ENCODE measurements at regions not wholly inside any gene's neighbourhood (a gene's known extent, or its start where the extent isn't known, plus 50 kb on each side); places are given as distances from the start of the nearest gene placed in this dataset.
"Not testable (repeated sequence)": the region's sequence is repeated elsewhere in the genome, so short reads cannot be mapped to it uniquely, and the experiment has no call there.

- Histone ChIP-seq H3K27me3 (ENCODE audit: control insufficient read depth, insufficient read depth, low read length) (no peaks in the 10 kb centered on the region), H3K36me3 (ENCODE audit: control insufficient read depth, insufficient read depth, low read length) (no peaks in the 10 kb centered on the region), H3K4me3 (ENCODE audit: low read depth, low read length) (no peak overlapping the region)
- DNase-seq (ENCODE audit: low read depth) = no peak
- TF ChIP-seq CTCF (IDR thresholded peaks at IDR 0.05; ENCODE audit: insufficient read depth, low read length, poor library complexity, severe bottlenecking) = no peak
Measured at GRCh38 chr14:106166650-106167204, 640.3 kb downstream of the TMEM121 start.

GRCh38 chr14:106170163-106170658 lies 643.8 kb downstream of the TMEM121 start:
- not testable (repeated sequence) for H3K36me3 ChIP-seq (ENCODE audit: control insufficient read depth, insufficient read depth, low read length); H3K27me3 ChIP-seq (ENCODE audit: control insufficient read depth, insufficient read depth, low read length); H3K4me3 ChIP-seq (ENCODE audit: low read depth, low read length); DNase-seq (ENCODE audit: low read depth)
- peak; percentile 33 for TF ChIP-seq CTCF (IDR thresholded peaks at IDR 0.05; ENCODE audit: insufficient read depth, low read length, poor library complexity, severe bottlenecking)

- Histone ChIP-seq H3K4me3 (ENCODE audit: low read depth, low read length) (no peak overlapping the region), H3K27me3 (ENCODE audit: control insufficient read depth, insufficient read depth, low read length) (no peaks in the 10 kb centered on the region), H3K36me3 (ENCODE audit: control insufficient read depth, insufficient read depth, low read length) (no peaks in the 10 kb centered on the region)
- TF ChIP-seq CTCF (IDR thresholded peaks at IDR 0.05; ENCODE audit: insufficient read depth, low read length, poor library complexity, severe bottlenecking) = no peak
- DNase-seq (ENCODE audit: low read depth) = no peak
Measured at GRCh38 chr14:106174206-106174605, 647.8 kb downstream of the TMEM121 start.

- DNase-seq (ENCODE audit: low read depth); H3K4me3 ChIP-seq (ENCODE audit: low read depth, low read length): not testable (repeated sequence)
Measured at GRCh38 chr14:106177266-106178246, 651.2 kb downstream of the TMEM121 start.

DNA sequence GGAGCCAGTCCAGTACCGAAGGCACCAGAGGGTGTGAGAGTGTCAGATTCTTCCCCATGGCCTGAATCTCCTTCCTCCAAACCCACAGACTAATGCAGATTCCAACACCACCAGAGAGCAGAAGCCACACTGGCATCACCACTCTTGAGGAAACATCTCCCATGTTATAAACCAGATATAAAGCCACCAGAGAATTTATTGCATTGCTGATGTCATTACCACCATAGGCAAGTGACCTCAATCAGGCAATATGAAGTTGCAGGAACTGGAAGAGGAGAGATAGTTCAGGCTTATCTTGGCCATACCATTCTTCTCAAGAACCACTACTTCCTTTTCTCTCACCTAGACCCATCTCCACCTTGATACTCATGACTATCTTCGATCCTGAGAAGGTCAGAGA lies 653.4 kb downstream of the TMEM121 start:
- no peaks in the 10 kb centered on the region for H3K36me3 ChIP-seq (ENCODE audit: control insufficient read depth, insufficient read depth, low read length)
- no peaks in the 10 kb centered on the region for H3K27me3 ChIP-seq (ENCODE audit: control insufficient read depth, insufficient read depth, low read length)
- no peak overlapping the region for H3K4me3 ChIP-seq (ENCODE audit: low read depth, low read length)
- DNase-seq (ENCODE audit: low read depth) = no peak
- TF ChIP-seq CTCF (IDR thresholded peaks at IDR 0.05; ENCODE audit: insufficient read depth, low read length, poor library complexity, severe bottlenecking) = no peak

More at GRCh38 chr14:106177266-106178246, 651.2 kb downstream of the TMEM121 start:
- H3K27me3 ChIP-seq (ENCODE audit: control insufficient read depth, insufficient read depth, low read length); H3K36me3 ChIP-seq (ENCODE audit: control insufficient read depth, insufficient read depth, low read length): not testable (repeated sequence)

GRCh38 chr14:106184771-106185170 lies 658.4 kb downstream of the TMEM121 start:
- not testable (repeated sequence) for H3K27me3 ChIP-seq (ENCODE audit: control insufficient read depth, insufficient read depth, low read length); H3K4me3 ChIP-seq (ENCODE audit: low read depth, low read length); H3K36me3 ChIP-seq (ENCODE audit: control insufficient read depth, insufficient read depth, low read length); DNase-seq (ENCODE audit: low read depth)

- not testable (repeated sequence) for H3K36me3 ChIP-seq (ENCODE audit: control insufficient read depth, insufficient read depth, low read length); H3K27me3 ChIP-seq (ENCODE audit: control insufficient read depth, insufficient read depth, low read length); DNase-seq (ENCODE audit: low read depth); H3K4me3 ChIP-seq (ENCODE audit: low read depth, low read length)
Measured at GRCh38 chr14:106185174-106185836, 658.9 kb downstream of the TMEM121 start.
